SK-N-SH treated with all-trans-retinoic acid at 6 μM for 48 hours (cell line): ENCODE measurements at regions not wholly inside any gene's neighbourhood (a gene's known extent, or its start where the extent isn't known, plus 50 kb on each side); places are given as distances from the start of the nearest gene placed in this dataset.

ENCODE experiments used
- ATAC-seq: fragments of 200-7000 bp; cut with Tn5 transposase; 3 replicates; pipeline ENCODE4 v1.9.1; 2020; ENCODE audit warnings: mild to moderate bottlenecking, moderate library complexity
- ARNTL ChIP-seq: fragments of 450-650 bp; formaldehyde crosslinking; IDR thresholded peaks from 2 replicates; pipeline ENCODE4 v1.5.0; 2020; ENCODE audit warnings: low read depth, mild to moderate bottlenecking, moderate library complexity, borderline replicate concordance
- BACH2 ChIP-seq: fragments of 250-450 bp; sonication (Bioruptor Pico); IDR thresholded peaks from 2 replicates; pipeline ENCODE4 v1.9.0; 2021; ENCODE audit warnings: mild to moderate bottlenecking, borderline replicate concordance
- CSDC2 ChIP-seq: fragments of 250-450 bp; sonication (Bioruptor Pico); IDR thresholded peaks from 2 replicates; pipeline ENCODE4 v1.5.0; 2020; ENCODE audit warnings: mild to moderate bottlenecking, moderate library complexity
- GLIS3 ChIP-seq: fragments of 250-450 bp; sonication (Bioruptor Pico); IDR thresholded peaks from 2 replicates; pipeline ENCODE4 v1.5.0; 2020; ENCODE audit warnings: mild to moderate bottlenecking, moderate library complexity
- ISL1 ChIP-seq: fragments of 250-450 bp; sonication (Bioruptor Pico); IDR thresholded peaks from 2 replicates; pipeline ENCODE4 v2.1.2; 2022; ENCODE audit warnings: mild to moderate bottlenecking, moderate library complexity
- OSR1 ChIP-seq: fragments of 250-450 bp; sonication (Bioruptor Pico); IDR thresholded peaks from 2 replicates; pipeline ENCODE4 v1.8.0; 2022; ENCODE audit warnings: moderate library complexity, mild to moderate bottlenecking, inconsistent platforms
- PPARA ChIP-seq: fragments of 250-450 bp; sonication (Bioruptor Pico); IDR thresholded peaks from 2 replicates; pipeline ENCODE4 v1.5.0; 2020; ENCODE audit warnings: mild to moderate bottlenecking, borderline replicate concordance
- RARB ChIP-seq: fragments of 250-450 bp; sonication (Bioruptor Pico); IDR thresholded peaks from 2 replicates; pipeline ENCODE4 v1.8.0; 2021; ENCODE audit warnings: mild to moderate bottlenecking, moderate library complexity
- SNAI2 ChIP-seq: fragments of 250-450 bp; sonication (Bioruptor Pico); IDR thresholded peaks from 2 replicates; pipeline ENCODE4 v1.5.0; 2020; ENCODE audit warnings: mild to moderate bottlenecking, moderate library complexity
- TCF4 ChIP-seq: fragments of 250-450 bp; sonication (Bioruptor Pico); IDR thresholded peaks from 2 replicates; pipeline ENCODE4 v1.8.0; 2021; ENCODE audit warnings: mild to moderate bottlenecking, moderate library complexity, borderline replicate concordance
- TOX ChIP-seq: fragments of 250-450 bp; sonication (Bioruptor Pico); IDR thresholded peaks from 2 replicates; pipeline ENCODE4 v1.8.0; 2021; ENCODE audit warnings: mild to moderate bottlenecking, moderate library complexity, borderline replicate concordance
- ZC3H10 ChIP-seq: fragments of 250-450 bp; sonication (Bioruptor Pico); IDR thresholded peaks from 2 replicates; pipeline ENCODE4 v1.5.1; 2021; ENCODE audit warnings: mild to moderate bottlenecking, moderate library complexity
- ZFP30 ChIP-seq: fragments of 450-650 bp; formaldehyde crosslinking; IDR thresholded peaks from 2 replicates; pipeline ENCODE4 v1.5.0; 2022; ENCODE audit warnings: mild to moderate bottlenecking, moderate library complexity
- ZNF565 ChIP-seq: fragments of 450-650 bp; formaldehyde crosslinking; conservative IDR thresholded peaks from 2 replicates; pipeline ENCODE4 v1.5.0; 2020; ENCODE audit warnings: low read depth, mild to moderate bottlenecking, moderate library complexity
- ZNF8 ChIP-seq: fragments of 450-650 bp; formaldehyde crosslinking; IDR thresholded peaks from 2 replicates; pipeline ENCODE4 v1.5.0; 2020; ENCODE audit warnings: mild to moderate bottlenecking, moderate library complexity
- TF ChIP-seq, protein P1 (sequence below): fragments of 250-450 bp; sonication (Bioruptor Pico); IDR thresholded peaks from 2 replicates; pipeline ENCODE4 v1.8.0; 2020; ENCODE audit warnings: mild to moderate bottlenecking, moderate library complexity, borderline replicate concordance
- TF ChIP-seq, protein P2 (sequence below): fragments of 250-450 bp; sonication (Bioruptor Pico); IDR thresholded peaks from 2 replicates; pipeline ENCODE4 v1.5.1; 2021; ENCODE audit warnings: mild to moderate bottlenecking, moderate library complexity
- TF ChIP-seq, protein P3 (sequence below): fragments of 250-450 bp; sonication (Bioruptor Pico); IDR thresholded peaks from 2 replicates; pipeline ENCODE4 v1.5.0; 2020; ENCODE audit warnings: mild to moderate bottlenecking, moderate library complexity
- TF ChIP-seq, protein P4 (sequence below): fragments of 250-450 bp; sonication (Bioruptor Pico); IDR thresholded peaks from 2 replicates; pipeline ENCODE4 v1.8.0; 2021; ENCODE audit warnings: low read depth, mild to moderate bottlenecking, moderate library complexity, borderline replicate concordance

- ATAC-seq = no peak
- TF ChIP-seq ZNF565 (CRISPR knock-in tag) (no peak), RARB (CRISPR knock-in tag) (no peak), TOX (no peak), ARNTL (no peak), OSR1 (CRISPR knock-in tag) (no peak), CSDC2 (CRISPR knock-in tag) (no peak), GLIS3 (CRISPR knock-in tag) (no peak), SNAI2 (CRISPR knock-in tag) (no peak), TCF4 (CRISPR knock-in tag) (no peak)
- TF ChIP-seq, protein P1, sequence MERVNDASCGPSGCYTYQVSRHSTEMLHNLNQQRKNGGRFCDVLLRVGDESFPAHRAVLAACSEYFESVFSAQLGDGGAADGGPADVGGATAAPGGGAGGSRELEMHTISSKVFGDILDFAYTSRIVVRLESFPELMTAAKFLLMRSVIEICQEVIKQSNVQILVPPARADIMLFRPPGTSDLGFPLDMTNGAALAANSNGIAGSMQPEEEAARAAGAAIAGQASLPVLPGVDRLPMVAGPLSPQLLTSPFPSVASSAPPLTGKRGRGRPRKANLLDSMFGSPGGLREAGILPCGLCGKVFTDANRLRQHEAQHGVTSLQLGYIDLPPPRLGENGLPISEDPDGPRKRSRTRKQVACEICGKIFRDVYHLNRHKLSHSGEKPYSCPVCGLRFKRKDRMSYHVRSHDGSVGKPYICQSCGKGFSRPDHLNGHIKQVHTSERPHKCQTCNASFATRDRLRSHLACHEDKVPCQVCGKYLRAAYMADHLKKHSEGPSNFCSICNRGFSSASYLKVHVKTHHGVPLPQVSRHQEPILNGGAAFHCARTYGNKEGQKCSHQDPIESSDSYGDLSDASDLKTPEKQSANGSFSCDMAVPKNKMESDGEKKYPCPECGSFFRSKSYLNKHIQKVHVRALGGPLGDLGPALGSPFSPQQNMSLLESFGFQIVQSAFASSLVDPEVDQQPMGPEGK (CRISPR knock-in tag) = no peak
- TF ChIP-seq, protein P2, sequence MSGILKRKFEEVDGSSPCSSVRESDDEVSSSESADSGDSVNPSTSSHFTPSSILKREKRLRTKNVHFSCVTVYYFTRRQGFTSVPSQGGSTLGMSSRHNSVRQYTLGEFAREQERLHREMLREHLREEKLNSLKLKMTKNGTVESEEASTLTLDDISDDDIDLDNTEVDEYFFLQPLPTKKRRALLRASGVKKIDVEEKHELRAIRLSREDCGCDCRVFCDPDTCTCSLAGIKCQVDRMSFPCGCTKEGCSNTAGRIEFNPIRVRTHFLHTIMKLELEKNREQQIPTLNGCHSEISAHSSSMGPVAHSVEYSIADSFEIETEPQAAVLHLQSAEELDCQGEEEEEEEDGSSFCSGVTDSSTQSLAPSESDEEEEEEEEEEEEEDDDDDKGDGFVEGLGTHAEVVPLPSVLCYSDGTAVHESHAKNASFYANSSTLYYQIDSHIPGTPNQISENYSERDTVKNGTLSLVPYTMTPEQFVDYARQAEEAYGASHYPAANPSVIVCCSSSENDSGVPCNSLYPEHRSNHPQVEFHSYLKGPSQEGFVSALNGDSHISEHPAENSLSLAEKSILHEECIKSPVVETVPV (CRISPR knock-in tag) = no peak
- TF ChIP-seq, protein P3, sequence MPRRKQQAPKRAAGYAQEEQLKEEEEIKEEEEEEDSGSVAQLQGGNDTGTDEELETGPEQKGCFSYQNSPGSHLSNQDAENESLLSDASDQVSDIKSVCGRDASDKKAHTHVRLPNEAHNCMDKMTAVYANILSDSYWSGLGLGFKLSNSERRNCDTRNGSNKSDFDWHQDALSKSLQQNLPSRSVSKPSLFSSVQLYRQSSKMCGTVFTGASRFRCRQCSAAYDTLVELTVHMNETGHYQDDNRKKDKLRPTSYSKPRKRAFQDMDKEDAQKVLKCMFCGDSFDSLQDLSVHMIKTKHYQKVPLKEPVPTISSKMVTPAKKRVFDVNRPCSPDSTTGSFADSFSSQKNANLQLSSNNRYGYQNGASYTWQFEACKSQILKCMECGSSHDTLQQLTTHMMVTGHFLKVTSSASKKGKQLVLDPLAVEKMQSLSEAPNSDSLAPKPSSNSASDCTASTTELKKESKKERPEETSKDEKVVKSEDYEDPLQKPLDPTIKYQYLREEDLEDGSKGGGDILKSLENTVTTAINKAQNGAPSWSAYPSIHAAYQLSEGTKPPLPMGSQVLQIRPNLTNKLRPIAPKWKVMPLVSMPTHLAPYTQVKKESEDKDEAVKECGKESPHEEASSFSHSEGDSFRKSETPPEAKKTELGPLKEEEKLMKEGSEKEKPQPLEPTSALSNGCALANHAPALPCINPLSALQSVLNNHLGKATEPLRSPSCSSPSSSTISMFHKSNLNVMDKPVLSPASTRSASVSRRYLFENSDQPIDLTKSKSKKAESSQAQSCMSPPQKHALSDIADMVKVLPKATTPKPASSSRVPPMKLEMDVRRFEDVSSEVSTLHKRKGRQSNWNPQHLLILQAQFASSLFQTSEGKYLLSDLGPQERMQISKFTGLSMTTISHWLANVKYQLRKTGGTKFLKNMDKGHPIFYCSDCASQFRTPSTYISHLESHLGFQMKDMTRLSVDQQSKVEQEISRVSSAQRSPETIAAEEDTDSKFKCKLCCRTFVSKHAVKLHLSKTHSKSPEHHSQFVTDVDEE (CRISPR knock-in tag) = no peak
- TF ChIP-seq, all 23 proteins: peak for 0
Observed at GRCh38 chr5:2141254-2142000, 258.7 kb upstream of the IRX4 start.

DNA sequence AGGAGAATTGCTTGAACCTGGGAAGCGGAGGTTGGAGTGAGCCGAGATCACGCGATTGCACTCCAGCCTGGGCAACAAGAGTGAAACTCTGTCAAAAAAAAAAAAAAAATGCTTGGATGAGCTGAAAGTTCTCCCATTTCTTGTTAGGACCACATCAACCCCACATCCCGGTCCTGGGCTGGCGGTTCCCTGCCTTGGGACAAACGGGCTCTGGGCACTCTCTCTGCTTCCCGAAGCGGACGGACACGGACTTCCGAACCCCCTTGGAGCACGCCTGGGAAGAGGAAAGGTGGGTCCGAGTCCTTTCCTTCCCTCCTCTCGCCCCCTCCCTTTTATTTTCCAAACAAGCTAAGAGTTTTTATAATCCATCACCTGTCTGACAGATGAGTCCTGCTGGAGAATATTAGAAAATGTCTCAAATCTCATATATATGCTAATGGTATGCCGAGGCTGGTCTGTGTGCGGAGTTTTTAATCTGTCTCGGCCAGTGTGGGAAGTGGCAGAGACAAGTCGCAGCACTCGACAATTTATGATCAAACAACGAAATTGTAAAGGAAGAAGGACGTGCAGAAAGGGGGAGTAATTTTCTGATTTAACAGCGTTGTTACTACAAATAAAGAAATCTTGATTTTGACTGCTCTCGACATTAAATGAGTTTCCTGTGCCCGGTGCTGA is 257.9 kb upstream of the IRX4 start:
- ATAC-seq = no peak
- TF ChIP-seq ZNF8 (CRISPR knock-in tag) (no peak), TOX (no peak), ZNF565 (CRISPR knock-in tag) (no peak)
- TF ChIP-seq, all 23 proteins: peak for 0

GRCh38 chr5:2139478-2139877 is 256.8 kb upstream of the IRX4 start:
- no peak for ATAC-seq
- TF ChIP-seq, protein P4, sequence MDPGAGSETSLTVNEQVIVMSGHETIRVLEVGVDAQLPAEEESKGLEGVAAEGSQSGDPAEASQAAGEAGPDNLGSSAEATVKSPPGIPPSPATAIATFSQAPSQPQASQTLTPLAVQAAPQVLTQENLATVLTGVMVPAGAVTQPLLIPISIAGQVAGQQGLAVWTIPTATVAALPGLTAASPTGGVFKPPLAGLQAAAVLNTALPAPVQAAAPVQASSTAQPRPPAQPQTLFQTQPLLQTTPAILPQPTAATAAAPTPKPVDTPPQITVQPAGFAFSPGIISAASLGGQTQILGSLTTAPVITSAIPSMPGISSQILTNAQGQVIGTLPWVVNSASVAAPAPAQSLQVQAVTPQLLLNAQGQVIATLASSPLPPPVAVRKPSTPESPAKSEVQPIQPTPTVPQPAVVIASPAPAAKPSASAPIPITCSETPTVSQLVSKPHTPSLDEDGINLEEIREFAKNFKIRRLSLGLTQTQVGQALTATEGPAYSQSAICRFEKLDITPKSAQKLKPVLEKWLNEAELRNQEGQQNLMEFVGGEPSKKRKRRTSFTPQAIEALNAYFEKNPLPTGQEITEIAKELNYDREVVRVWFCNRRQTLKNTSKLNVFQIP (CRISPR knock-in tag) = no peak
- TF ChIP-seq SNAI2 (CRISPR knock-in tag) (no peak), ZC3H10 (CRISPR knock-in tag) (no peak), GLIS3 (CRISPR knock-in tag) (no peak)

- ATAC-seq = no peak
Observed at GRCh38 chr5:2138896-2139295, 256.2 kb upstream of the IRX4 start.

More at GRCh38 chr5:2138896-2139295, 256.2 kb upstream of the IRX4 start:
- TF ChIP-seq, protein P1 (CRISPR knock-in tag) = no peak
- TF ChIP-seq, protein P2 (CRISPR knock-in tag) = no peak
- TF ChIP-seq CSDC2 (CRISPR knock-in tag) = no peak
- TF ChIP-seq ZFP30 (CRISPR knock-in tag) = no peak
- TF ChIP-seq RARB (CRISPR knock-in tag) = no peak
- TF ChIP-seq ZNF565 (CRISPR knock-in tag) = no peak
- no peak for TF ChIP-seq ISL1
- no peak for TF ChIP-seq BACH2
- no peak for TF ChIP-seq PPARA (CRISPR knock-in tag)
- no peak for TF ChIP-seq GLIS3 (CRISPR knock-in tag)
